SK-N-SH (cell line): ENCODE measurements at regions not wholly inside any gene's neighbourhood (a gene's known extent, or its start where the extent isn't known, plus 50 kb on each side); places are given as distances from the start of the nearest gene placed in this dataset.

Source experiments
- CTCF ChIP-seq: fragments of 200-600 bp; sonication (generic); IDR thresholded peaks from 2 replicates; pipeline ENCODE4 v1.6.1; 2017; ENCODE audit warnings: antibody characterized with exemption, mild to moderate bottlenecking, moderate library complexity
- FOXJ3 ChIP-seq: sonication (generic); formaldehyde crosslinking; IDR thresholded peaks from 2 replicates; pipeline ENCODE4 v1.5.1; 2020; ENCODE audit warnings: mild to moderate bottlenecking, missing genetic modification reagents
- GABPA ChIP-seq: IDR thresholded peaks from 2 replicates; pipeline ENCODE4 v1.4.0; 2012; ENCODE audit warnings: low read depth, mild to moderate bottlenecking
- PBX3 ChIP-seq: IDR thresholded peaks from 2 replicates; pipeline ENCODE4; 2012
- REST ChIP-seq: IDR thresholded peaks from 2 replicates; pipeline ENCODE4 v1.6.1; 2012; ENCODE audit warnings: mild to moderate bottlenecking, low read depth, low read length, moderate library complexity
- ZBTB33 ChIP-seq: IDR thresholded peaks from 2 replicates; pipeline ENCODE4 v1.4.0; 2012; ENCODE audit warnings: low read depth, borderline replicate concordance
- small RNA-seq, 7 experiments: library from RNA; depleted of rRNA; stranded (forward); fragments of <200 nt; gene quantifications; one replicate each; pipeline ENCODE3, GENCODE V24; 2012

- TF ChIP-seq CTCF = no peak
- TF ChIP-seq PBX3 = no peak
- no peak for TF ChIP-seq REST
- TF ChIP-seq FOXJ3 = no peak
- no peak for TF ChIP-seq ZBTB33
- no peak for TF ChIP-seq GABPA
These were observed 1304.0 kb downstream of the FAM133A start (continued) for GRCh38 chrX:94977986-94978385.

Small RNA genes lying in the stretch of these regions (small RNA-seq; reads per million reads assigned to genes)
- gene RF00019 = 0 reads per million in 7 experiments
